Activated T-helper 1 cell treated with anti-CD3 and anti-CD28 coated beads, Interleukin-12 subunit alpha, Interleukin-12 subunit beta, Interleukin-2, Interleukin-4 antibody, amounts not matched to agents 30 ng/mL and 10 ng/mL and 1 ng/mL, durations not matched to agents 14 hours and 24 hours and 36 hours (primary cell): ENCODE measurements at regions not wholly inside any gene's neighbourhood (a gene's known extent, or its start where the extent isn't known, plus 50 kb on each side); places are given as distances from the start of the nearest gene placed in this dataset.

Experiments
- DNase-seq: peaks from one replicate; pipeline ENCODE4 v3.0.0; 2021; ENCODE audit warnings: low spot score
- H3K27ac Mint-ChIP-seq: one replicate; pipeline ENCODE4 v1.8.0; 2021; ENCODE audit warnings: mild to moderate bottlenecking, mixed read lengths
- H3K27me3 Mint-ChIP-seq: one replicate; pipeline ENCODE4 v1.8.0; 2022; ENCODE audit warnings: mild to moderate bottlenecking, moderate library complexity, mixed read lengths; ENCODE audit not compliant: insufficient read depth
- H3K36me3 Mint-ChIP-seq: one replicate; pipeline ENCODE4 v1.8.0; 2021; ENCODE audit warnings: low read depth, mixed read lengths
- H3K4me1 Mint-ChIP-seq: one replicate; pipeline ENCODE4 v1.8.0; 2021; ENCODE audit warnings: low read depth, mixed read lengths
- H3K4me3 Mint-ChIP-seq: one replicate; pipeline ENCODE4 v1.8.0; 2021; ENCODE audit warnings: mild to moderate bottlenecking, moderate library complexity, mixed read lengths
- H3K9me3 Mint-ChIP-seq: one replicate; pipeline ENCODE4 v1.8.0; 2021; ENCODE audit warnings: mixed read lengths
- intact Hi-C: fragments of 100-400 bp; cut with micrococcal nuclease; formaldehyde crosslinking; loops from one replicate; pipeline ENCODE4 v1.15.1; 2024

GRCh38 chr9:2496169-2496568 lies 125.4 kb upstream of the VLDLR start:
- intact Hi-C loops = no loop called here
- no peak overlapping the region for H3K27ac Mint-ChIP-seq
- peaks cover 6% of the 10 kb centered on the region for H3K27me3 Mint-ChIP-seq
- H3K36me3 Mint-ChIP-seq = no peaks in the 10 kb centered on the region
- no peak for DNase-seq
- H3K4me1 Mint-ChIP-seq = no peaks in the 10 kb centered on the region
- no peak overlapping the region for H3K4me3 Mint-ChIP-seq
- H3K9me3 Mint-ChIP-seq = no peaks in the 10 kb centered on the region

GRCh38 chr9:2496934-2497333 lies 124.7 kb upstream of the VLDLR start:
- intact Hi-C loops = no loop called here
- Mint-ChIP-seq H3K9me3 (no peaks in the 10 kb centered on the region), H3K27ac (no peak overlapping the region), H3K36me3 (no peaks in the 10 kb centered on the region), H3K4me1 (no peaks in the 10 kb centered on the region), H3K4me3 (no peak overlapping the region), H3K27me3 (peaks cover 6% of the 10 kb centered on the region)
- no peak for DNase-seq

GRCh38 chr9:2497666-2498400 lies 123.8 kb upstream of the VLDLR start:
- intact Hi-C loops = no loop called here
- H3K9me3 Mint-ChIP-seq = no peaks in the 10 kb centered on the region
- H3K36me3 Mint-ChIP-seq = no peaks in the 10 kb centered on the region
- H3K4me1 Mint-ChIP-seq = no peaks in the 10 kb centered on the region
- no peak for DNase-seq
- peaks cover 6% of the 10 kb centered on the region for H3K27me3 Mint-ChIP-seq
- no peak overlapping the region for H3K27ac Mint-ChIP-seq
- H3K4me3 Mint-ChIP-seq = no peak overlapping the region

- no peak for DNase-seq
- intact Hi-C loops = no loop called here
- H3K27ac Mint-ChIP-seq = no peak overlapping the region
- H3K4me1 Mint-ChIP-seq = no peaks in the 10 kb centered on the region
- no peaks in the 10 kb centered on the region for H3K9me3 Mint-ChIP-seq
- no peak overlapping the region for H3K4me3 Mint-ChIP-seq
- H3K27me3 Mint-ChIP-seq = no peaks in the 10 kb centered on the region
- no peaks in the 10 kb centered on the region for H3K36me3 Mint-ChIP-seq
Observed at GRCh38 chr9:2502210-2502609, 119.4 kb upstream of the VLDLR start.

GRCh38 chr9:2502760-2503159 lies 118.8 kb upstream of the VLDLR start:
- H3K36me3 Mint-ChIP-seq = no peaks in the 10 kb centered on the region
- no peaks in the 10 kb centered on the region for H3K4me1 Mint-ChIP-seq
- DNase-seq = no peak
- H3K27ac Mint-ChIP-seq = no peak overlapping the region
- intact Hi-C loops = no loop called here
- H3K4me3 Mint-ChIP-seq = no peak overlapping the region
- H3K9me3 Mint-ChIP-seq = no peaks in the 10 kb centered on the region
- no peaks in the 10 kb centered on the region for H3K27me3 Mint-ChIP-seq

- no peak for DNase-seq
- Mint-ChIP-seq H3K36me3 (no peaks in the 10 kb centered on the region), H3K27ac (no peak overlapping the region), H3K4me1 (no peaks in the 10 kb centered on the region), H3K9me3 (no peaks in the 10 kb centered on the region), H3K4me3 (no peak overlapping the region), H3K27me3 (no peaks in the 10 kb centered on the region)
- intact Hi-C loops = no loop called here
Observed at GRCh38 chr9:2506321-2506720, 115.3 kb upstream of the VLDLR start.

- Mint-ChIP-seq H3K4me3 (no peak overlapping the region), H3K27ac (no peak overlapping the region), H3K36me3 (no peaks in the 10 kb centered on the region), H3K4me1 (no peaks in the 10 kb centered on the region), H3K9me3 (peaks cover 7% of the 10 kb centered on the region), H3K27me3 (no peaks in the 10 kb centered on the region)
- intact Hi-C loops = no loop called here
- no peak for DNase-seq
Observed at GRCh38 chr9:2523591-2523990, 98.0 kb upstream of the VLDLR start.

- DNase-seq = no peak
- Mint-ChIP-seq H3K4me3 (no peak overlapping the region), H3K36me3 (no peaks in the 10 kb centered on the region), H3K27ac (no peak overlapping the region), H3K4me1 (no peaks in the 10 kb centered on the region), H3K27me3 (no peaks in the 10 kb centered on the region), H3K9me3 (peaks cover 3% of the 10 kb centered on the region)
- intact Hi-C loops = no loop called here
Observed at GRCh38 chr9:2524601-2525000, 97.0 kb upstream of the VLDLR start.

GRCh38 chr9:2525147-2525546 lies 96.4 kb upstream of the VLDLR start:
- Mint-ChIP-seq H3K4me1 (no peaks in the 10 kb centered on the region), H3K9me3 (peaks cover 3% of the 10 kb centered on the region), H3K4me3 (no peak overlapping the region), H3K27ac (no peak overlapping the region), H3K27me3 (no peaks in the 10 kb centered on the region), H3K36me3 (no peaks in the 10 kb centered on the region)
- DNase-seq = no peak
- intact Hi-C loops = no loop called here

GRCh38 chr9:2526071-2526828 lies 95.3 kb upstream of the VLDLR start:
- Mint-ChIP-seq H3K27me3 (no peaks in the 10 kb centered on the region), H3K27ac (no peak overlapping the region), H3K4me1 (no peaks in the 10 kb centered on the region), H3K36me3 (no peaks in the 10 kb centered on the region), H3K4me3 (no peak overlapping the region), H3K9me3 (peaks cover 3% of the 10 kb centered on the region)
- DNase-seq = no peak
- intact Hi-C loops = no loop called here

GRCh38 chr9:2531481-2531880 lies 90.1 kb upstream of the VLDLR start:
- Mint-ChIP-seq H3K4me3 (no peak overlapping the region), H3K9me3 (no peaks in the 10 kb centered on the region), H3K36me3 (no peaks in the 10 kb centered on the region), H3K27me3 (no peaks in the 10 kb centered on the region), H3K27ac (no peak overlapping the region), H3K4me1 (no peaks in the 10 kb centered on the region)
- intact Hi-C loops = no loop called here
- DNase-seq = no peak

- Mint-ChIP-seq H3K27me3 (no peaks in the 10 kb centered on the region), H3K4me3 (no peak overlapping the region), H3K9me3 (no peaks in the 10 kb centered on the region), H3K4me1 (no peaks in the 10 kb centered on the region), H3K27ac (no peak overlapping the region), H3K36me3 (no peaks in the 10 kb centered on the region)
- DNase-seq = no peak
- intact Hi-C loops = no loop called here
Observed at GRCh38 chr9:2536511-2536910, 85.1 kb upstream of the VLDLR start.

- Mint-ChIP-seq H3K27ac (no peak overlapping the region), H3K4me3 (no peak overlapping the region), H3K27me3 (peaks cover 6% of the 10 kb centered on the region), H3K4me1 (no peaks in the 10 kb centered on the region), H3K36me3 (no peaks in the 10 kb centered on the region), H3K9me3 (no peaks in the 10 kb centered on the region)
- intact Hi-C loops = no loop called here
- DNase-seq = no peak
Observed at GRCh38 chr9:2545881-2546490, 75.6 kb upstream of the VLDLR start.
